ENCODE measurements at regions not wholly inside any gene's neighbourhood (a gene's known extent, or its start where the extent isn't known, plus 50 kb on each side); places are given as distances from the start of the nearest gene placed in this dataset.

DNA sequence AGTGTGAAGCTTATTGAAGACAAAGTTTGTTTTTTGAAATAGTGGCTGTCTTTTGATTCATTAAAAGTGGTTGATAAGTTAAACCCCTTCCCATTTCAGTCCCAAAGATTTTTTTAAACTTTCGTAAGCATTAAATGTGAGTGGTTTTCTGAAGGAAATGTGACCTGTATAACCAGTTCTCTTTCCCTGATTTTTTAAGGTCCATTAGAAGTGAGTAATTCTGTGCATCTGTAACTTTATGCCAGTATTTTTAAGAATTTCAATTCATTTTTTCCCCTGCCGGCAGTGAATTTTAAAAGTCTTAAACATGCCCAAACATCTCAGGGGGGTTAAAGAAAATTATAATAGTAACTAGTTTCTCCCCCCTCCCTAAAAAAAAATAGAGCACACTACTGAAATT lies 254.6 kb upstream of the SP8 start:
- FAIRE-seq, result no peak

DNA sequence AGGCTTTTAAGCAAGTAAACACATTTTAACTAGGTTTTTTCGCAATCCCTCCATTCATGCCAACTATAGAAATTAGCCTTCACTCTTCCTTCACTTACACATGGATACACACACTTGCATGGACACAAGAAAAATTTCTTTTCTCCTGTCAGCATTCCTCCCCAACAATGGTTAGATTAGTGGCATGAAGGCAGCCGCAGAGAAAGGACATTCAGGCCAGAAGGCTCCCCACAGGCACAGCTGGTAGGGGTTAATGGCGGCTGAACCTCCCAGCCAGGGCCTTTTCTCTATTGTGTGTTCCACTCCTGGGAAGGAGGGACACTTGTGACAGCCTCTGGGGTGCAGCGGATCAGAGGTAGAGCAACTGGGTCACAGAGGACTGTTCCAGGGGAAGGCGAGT lies 255.0 kb upstream of the SP8 start:
- no peak for FAIRE-seq

DNA sequence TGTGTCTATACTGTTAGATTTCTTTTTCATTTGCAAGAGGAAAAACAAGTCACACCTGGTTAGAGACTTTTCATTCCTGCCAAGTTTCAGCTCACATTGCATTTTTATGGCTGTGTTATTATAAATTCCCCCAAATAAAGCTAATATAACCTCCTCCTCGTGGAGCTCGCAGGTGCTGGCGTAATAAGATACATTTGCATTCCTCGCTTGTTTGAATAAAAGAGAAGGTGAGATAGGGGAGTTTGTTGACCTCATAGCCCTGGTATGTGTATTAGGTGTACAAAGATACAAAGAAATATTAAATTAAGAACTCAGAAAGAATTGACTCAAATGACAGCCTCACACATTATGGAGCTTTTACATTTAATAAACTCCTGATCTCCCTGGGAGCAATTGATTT lies 257.7 kb upstream of the SP8 start:
- no peak for FAIRE-seq

DNA sequence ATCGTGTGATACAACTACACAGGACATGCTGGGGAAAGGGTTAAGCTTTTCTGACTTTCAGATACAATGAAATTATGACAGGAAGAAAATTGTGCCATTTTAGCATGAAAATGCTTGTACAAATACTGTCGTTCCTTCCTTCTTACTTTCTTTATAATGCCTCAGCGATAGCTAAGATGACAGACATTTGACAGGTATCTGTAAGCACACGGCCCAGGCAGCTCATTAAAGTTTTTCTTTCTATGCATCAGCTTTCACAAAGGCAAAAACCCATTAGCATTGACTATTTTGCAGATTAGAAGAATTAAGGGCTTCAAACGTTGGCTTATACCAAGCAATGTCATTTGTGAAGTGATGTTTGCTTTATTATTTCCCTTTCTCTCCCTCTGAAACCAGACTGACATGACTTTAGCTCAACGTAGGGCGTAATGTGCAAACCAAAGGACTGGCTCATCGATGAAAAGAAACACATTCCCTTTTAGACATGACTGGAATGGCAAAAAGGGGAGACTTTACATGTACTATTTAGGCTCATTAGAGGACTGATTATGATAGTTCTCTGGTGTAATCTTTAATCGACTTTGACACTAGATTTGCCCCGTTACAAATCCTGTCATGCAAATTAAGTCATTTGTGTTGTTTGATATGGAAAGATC lies 258.4 kb upstream of the SP8 start:
- FAIRE-seq, result no peak

DNA sequence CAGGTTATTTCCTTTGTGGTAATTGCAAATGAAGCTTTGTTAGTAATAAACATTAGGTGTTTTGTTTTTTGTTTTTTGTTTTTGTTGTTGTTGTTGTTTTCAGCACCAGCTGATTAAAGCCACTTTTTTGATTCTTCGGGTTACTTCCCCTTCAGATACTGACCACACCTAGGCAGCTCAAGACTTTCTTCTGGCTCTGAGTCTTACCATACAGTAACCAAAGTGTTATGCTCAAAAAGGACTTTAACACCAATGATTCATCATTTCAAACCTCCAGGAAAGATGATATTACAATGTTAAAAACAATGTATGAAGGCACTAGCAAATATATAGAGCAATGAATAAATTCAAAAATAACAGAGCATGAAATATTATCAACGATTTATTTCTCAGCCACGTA lies 265.2 kb upstream of the SP8 start:
- FAIRE-seq, result no peak

DNA sequence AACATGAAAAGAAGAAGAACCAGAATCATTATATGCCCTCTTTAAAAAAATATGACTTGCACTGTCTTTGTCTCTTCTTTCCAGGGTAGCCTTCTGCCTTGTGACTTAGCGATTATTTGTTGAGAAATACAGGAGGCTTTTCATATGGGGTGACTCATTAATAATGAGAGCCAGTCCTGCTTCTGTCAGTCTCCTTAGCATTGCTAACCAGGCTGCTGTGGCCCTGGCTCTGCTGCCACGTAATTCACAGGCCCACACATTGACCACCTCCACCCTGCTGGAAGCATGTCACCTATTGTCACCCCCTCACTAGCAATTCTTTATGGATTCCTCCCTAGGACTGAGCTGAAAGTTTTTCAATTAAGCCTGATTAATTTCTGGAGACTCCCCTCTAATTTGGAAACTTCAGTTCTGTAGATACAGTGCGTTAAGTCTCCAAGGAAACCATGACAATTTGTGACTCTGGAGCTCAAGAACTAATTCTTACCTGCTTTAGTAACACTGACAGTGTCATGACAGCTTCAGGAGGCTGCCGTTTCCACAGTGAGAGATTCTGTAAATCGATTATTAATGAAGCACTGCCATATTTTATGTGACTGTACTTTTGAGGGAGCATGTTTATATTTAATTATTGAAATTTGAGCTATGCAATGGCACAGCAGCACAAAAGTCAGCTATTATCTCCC lies 267.9 kb upstream of the SP8 start:
- FAIRE-seq, result no peak

DNA sequence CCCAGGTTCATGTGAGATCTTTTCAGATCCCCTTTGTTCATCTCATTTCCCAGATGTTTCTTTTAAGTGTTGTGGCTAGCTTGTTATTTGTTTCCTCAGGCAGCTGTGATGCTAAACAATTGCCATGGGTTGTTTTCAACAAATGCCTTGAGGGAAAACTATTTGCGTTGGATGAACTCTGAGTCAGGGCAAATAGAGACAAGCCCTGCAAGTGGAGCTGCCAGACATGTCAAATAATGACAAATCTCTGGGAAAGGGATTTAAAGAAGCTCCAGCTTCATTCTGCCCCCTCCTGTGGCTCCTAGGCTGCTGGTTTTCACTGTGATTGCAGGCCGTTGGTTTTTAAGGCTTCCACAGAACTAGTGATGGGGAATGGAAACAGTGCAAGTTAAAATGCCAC lies 272.4 kb upstream of the SP8 start:
- no peak for FAIRE-seq

DNA sequence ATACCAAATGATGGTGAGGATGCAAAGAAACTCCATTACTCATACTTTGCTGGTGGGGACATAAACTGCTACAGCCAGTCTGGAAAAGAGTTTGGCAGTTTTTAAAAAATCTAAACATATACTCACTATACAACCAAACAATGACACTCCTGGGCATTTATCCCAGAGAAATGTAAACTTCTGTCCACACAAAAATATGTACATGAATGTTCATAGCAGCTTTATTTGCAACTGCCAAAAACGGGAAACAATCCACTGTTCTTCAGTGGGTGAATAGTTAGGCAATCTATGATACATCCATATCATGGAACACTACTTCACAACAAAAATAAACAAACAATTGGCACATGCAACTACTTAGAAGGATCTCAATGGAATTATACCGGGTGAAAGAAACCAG lies 276.4 kb upstream of the SP8 start:
- FAIRE-seq, result no peak

DNA sequence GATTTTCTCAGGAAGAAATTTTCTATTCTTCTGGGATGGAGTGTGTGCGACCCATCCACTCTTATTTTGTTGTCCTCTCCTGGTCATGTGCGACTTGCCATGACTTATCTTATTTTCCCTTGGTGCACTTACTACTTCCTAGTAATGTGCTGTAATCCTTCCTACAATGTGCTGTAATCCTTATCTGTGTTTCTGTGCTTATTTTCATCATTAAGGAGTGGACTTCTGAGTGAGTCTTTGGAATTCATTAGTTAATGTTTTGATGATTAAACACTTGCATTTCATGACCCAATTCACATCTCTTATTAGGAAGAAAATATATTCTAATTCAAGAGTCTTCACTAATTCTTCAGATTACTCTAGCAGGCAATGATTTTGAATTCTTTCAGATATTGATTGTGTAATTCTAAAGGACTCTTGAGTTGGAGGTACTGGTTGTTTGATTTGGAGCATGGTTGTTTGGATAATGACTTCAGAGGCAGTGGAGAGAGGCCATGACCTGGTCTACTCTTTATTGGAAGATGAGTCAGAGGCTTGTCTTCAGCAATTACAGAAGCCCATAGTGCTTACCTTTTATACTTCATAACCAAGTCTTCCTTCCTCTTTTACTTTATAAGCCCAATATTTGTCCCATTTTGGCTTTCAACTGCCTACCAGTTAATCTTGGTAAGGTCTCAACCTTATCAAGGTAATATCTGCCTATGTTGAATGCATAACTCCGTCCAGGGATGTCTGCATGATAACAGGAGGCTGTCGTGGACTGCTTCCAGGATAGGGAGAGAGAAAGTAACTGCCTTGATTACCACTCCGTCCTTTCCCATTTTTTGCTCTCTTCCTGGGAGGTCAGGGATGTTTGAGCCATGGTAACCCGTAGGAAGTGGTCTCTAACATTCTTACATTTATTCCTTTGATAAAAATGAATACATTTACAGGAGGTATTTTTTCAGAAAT lies 278.3 kb upstream of the SP8 start:
- no peak for FAIRE-seq

DNA sequence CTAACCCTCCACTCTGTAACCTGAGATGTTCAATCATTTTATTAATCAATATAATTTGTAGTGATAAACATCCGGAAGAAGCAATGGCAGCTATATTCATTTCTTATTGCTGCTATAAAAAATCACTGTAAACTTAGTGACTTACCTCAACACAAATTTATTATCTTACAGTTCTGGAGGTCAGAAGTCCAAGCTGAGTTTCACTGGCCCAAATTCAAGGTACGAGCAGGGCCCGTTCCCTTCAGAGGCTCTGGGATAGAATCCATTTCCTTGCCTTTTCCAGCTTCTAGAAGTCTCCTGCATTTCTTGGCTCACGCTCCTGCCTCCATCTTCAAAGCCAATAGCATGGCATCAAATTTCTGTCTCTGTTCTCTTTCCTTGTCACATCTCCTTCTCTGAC lies 279.5 kb upstream of the SP8 start:
- no peak for FAIRE-seq

DNA sequence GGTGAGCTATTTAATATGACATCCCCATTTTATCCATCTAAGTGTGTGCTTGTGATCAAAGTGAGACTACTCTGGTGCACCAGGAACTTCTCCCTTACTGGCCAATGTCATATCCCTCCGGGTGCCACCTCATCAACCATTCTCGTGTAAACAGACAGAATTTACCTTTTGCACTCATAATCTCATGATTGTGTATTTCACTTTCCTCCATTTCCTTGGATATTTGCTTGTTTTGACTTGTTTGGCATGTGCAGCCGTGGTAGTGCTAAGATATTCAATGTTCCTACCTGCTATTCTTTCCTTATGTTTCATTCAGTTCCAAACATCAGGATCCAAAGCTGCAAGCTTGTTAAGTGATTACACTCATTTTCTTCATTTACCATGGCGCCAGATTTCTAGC lies 280.5 kb upstream of the SP8 start:
- no peak for FAIRE-seq

DNA sequence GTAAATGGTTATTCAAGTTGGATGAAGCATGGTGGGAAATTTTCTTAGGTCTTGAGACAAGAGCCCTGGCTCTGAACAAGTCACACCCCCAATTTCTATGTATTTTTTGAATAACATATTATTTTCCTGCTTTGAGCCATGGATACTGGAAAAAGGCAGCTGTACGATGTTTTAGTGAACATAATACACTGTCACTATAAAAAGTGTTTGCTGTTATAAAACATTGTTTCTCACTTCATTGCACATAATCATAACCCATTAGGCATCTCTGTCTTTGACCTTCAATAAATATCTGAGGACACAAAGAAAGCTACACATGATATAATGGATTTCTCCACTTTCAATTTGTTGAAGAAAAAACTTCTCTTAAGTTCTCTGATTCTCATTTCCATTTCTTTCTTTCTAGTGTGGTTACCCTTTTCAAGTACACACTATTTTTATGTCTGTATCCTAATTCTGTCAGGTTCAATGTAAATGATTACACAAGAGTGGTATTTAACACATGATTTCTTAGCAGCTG lies 283.9 kb upstream of the SP8 start:
- no peak for FAIRE-seq

DNA sequence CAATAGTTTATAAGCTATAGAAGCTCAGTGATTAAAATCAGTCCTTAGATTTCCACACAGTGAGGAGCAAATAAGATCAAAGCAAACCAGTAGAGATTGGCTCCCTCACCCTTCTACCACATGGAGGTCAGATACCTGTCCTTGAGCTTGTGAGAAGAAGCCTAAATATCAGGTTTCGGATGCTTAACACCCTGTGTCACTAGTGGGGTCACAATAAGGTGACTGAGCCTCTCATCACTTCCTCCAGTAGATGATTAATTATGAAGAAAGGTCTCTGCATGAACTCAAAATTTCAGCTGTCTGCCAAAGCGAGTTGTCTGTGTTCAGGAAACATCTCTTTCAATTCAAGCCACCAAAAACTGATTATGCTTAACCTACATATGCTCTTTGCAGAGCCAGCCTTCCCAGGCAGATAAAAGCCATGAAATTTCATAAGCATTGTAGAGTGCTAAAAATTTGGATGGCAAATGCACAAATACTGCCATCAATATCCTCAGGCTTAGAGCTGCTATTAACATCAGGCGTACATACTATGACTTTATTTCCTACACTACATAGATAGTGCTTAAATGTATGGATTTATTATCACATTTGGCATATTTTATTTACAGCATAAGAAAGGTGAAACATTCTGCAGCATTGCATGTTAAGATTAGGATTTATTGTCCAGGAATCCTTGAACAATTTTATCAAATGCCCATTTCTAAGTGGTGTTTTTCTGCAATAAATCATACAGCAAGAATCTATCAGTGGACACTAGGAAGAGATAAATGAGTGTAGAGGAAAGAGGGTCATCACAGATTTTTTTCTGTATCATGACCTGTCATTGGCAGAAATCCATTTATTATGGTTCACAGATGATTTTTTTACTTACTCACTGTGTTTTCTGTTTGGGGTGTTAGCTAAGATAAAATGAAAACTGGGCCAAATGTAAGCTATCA lies 285.1 kb upstream of the SP8 start:
- no peak for FAIRE-seq

DNA sequence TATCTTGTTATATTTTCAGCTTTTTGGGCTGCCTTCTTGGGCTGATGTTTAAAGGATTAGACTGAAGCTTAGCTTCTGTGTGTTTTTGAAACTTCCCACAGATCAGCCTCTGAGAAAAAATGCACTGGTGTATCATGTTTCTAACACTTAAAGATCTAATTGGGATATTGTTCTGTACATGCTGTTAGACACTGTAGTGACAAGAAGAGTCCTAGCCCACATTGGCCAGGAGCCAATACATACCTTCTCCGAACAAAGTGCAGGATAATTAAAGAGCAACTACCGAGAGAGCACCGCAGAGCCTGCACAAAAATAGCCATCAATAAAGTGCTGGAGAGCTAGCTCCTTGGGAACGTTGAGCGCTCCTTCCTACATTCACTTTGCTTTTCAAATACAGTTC lies 289.4 kb upstream of the SP8 start:
- FAIRE-seq, result no peak

DNA sequence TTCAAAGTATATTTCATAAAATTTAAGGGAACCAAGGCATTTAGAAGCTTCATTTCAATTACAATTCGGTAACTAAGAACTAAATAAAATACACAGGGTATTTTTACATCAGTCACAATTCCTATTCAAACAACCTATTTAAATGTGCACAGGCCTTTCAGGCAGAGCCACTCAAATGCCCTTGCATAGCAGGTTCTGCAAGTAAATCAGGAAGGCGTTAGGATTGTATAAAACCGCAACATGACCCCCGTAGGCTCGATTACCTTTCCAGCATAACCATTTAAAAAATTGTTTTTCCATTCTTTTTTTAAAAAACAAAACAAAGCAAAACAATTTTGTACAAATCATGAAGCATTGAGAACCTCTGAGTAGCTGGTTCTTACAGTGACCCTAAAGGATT lies 289.9 kb upstream of the SP8 start:
- no peak for FAIRE-seq

DNA sequence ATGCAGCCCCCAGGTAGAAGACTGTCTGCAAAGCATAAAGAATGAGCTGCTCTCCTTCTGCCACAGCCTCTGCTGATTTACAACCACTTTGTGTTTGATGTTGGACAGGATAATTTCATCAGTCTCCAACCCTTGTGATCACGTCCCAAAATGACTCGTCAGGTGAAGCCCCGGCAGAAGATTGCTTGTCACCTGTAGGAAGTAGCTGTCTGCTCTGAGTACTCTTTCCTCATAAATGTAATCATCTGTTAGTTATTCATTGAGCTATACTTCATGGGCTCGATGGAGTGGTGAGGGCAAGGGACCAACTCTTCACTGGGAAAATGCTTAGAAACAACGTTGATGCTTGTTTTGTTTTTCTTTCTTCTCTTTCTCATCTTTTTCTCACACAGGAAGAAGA lies 290.9 kb upstream of the SP8 start:
- FAIRE-seq, result no peak

DNA sequence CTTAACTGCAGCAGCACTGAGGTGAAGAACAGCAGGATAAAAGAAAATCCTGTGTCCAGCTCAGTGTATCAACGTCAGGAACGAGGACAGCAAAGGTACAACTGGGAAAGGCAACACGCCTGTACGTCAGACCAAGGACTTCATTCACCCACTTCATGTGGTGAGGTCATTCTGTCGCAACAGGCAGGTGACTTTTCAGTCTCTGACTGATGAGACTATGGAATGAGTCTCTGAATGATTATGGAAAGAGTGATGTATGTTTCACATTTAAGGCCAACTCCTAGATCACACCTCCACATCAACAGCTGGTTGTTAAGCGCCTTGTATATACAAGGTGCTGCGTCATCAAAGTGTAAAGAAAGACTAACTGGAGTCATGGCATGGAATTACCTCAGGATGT lies 297.6 kb upstream of the SP8 start:
- FAIRE-seq, result no peak

DNA sequence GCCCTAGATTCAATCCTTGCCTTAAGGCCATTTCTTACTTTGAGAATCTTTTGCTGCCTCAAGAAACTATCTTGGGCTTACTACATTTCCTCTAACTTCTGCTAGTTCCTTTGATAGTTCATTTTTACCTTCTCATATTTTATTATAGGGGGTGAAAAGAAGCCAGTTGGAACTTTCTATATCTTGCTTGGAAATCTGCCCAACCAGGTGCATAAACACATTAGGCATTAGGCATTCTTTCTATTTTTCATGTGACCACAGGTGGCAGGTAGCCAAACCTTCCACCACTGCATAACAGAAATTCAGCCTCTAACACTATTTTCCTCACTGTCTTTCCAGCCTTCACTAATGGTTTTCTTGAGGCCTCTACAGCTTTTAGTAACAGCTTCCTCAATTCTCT lies 300.0 kb upstream of the SP8 start:
- no peak for FAIRE-seq

DNA sequence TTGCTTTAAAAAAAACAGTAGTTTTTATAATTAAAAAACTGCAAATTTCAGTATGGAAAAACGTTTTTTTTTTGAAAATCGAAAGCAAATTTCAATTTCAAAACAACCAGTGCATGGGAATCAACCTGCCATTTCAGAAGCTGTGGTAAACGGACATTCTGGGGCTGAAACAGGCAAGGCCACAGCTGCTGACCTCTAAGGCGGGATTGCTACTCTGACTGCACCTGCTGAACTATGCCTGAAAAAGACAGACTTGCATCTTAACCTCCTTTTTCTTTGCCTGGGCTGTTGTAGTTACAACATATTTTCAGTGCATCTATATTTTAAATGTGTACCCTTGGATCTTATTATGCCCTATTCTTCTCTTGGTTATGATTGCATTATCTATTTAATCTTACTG lies 303.0 kb upstream of the SP8 start:
- no peak for FAIRE-seq

DNA sequence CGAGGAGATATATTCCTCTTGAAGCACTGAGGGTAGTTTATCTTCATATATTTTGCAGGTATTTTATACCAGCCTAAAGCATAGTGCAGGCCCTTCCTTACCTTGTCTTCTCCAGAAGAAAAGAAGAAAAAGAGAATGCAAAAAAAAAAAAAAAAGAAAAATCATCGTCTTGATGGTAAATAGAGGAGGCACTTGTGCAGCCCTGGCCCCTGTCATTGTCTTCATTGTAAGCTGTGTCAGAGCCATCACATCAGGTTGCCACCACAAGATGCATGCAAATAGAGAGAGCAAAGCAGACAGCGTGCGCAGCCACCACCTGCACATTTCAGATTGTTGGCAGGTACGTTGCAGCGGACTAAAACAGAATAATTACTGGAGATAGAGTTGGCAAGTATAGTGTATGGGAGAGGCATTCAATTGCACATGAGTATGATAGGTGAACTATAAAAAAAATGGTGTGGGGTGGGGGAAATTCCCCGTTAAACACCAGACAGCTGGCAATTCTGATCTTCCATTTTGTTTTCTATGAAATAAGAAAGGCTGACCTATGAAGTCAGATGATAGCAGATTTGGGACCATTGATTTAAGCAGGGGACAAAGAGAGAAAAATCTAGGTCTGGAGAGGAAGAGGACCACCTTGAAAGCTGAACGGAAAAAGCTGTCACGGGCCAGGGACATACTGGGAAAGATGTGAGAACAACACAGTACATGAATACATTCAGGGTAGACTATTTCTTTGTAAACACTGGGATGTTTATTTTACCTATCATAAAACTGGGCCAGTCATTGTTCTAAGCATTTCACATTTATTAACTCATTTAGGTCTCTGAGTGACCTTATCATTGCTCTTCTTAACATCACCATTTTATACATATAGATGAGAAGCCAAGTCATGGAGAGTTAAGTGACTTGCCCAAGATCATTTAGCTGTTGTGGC lies 306.3 kb upstream of the SP8 start:
- no peak for FAIRE-seq

DNA sequence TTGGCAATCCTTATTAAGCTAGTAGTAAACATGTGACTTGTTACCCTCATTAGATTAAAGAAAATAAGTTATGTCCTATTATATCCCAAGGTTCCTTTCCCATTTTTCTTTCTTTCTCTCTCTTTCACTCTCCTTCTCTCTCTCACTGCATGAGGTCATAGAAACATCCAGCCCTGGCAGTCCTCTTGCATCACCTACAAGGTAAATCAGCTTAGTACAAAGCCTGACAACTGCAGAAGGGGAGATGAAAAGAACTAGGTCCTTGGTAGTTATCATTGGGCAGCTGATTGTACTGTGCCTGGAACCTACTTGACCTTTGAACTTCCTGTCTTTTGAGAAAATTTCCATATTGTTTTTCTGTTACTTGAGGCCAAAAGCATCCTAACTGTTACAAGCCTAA lies 307.9 kb upstream of the SP8 start:
- no peak for FAIRE-seq

Measured in endometrium (tissue), 2 donors.